Adipose tissue (tissue), 3 donors: ENCODE measurements at regions not wholly inside any gene's neighbourhood (a gene's known extent, or its start where the extent isn't known, plus 50 kb on each side); places are given as distances from the start of the nearest gene placed in this dataset.
"Not testable (repeated sequence)": the region's sequence is repeated elsewhere in the genome, so short reads cannot be mapped to it uniquely, and the experiment has no call there.

Experiments used
- H3K27ac ChIP-seq: one replicate; pipeline ENCODE4 v1.5.1; 2013; ENCODE audit warnings: low read depth, low read length
- WGBS, 3 donors: extraction: QIAGEN DNeasy Blood & Tissue Kit; methylation state at CpG; one replicate each; pipeline ENCODE4 v1.1.7; 2013; 5-methylcytosine and 5-hydroxymethylcytosine counted together
- donor health status: healthy with polysubstance abuse.
- donor health status: Bipolar disorder and iron deficiency.
- donor health status: healthy.

DNA sequence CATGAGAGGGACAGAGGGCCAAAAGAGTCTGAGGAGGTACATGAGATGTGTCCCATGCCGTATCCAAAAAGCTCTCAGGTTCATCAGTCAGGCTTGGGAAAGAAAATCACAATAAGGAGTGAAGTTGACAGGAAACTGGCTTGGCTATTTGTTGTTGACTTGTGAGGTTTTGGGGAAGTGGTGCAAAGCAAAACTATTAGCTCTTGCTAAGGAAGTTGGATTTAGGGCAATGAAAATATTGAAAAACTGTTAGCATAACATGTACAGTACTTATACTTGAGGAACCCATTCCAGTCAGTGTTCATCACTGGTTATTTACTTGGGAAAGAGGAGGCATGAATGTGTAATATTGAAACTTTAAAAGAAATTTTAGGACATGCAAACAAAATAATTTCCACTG lies 145.9 kb downstream of the DUSP6 start:
- WGBS, 3 donors: 70 to 96% (median 79%) methylated on average over 1 of the region's 1 CpG
- H3K27ac ChIP-seq: no peak overlapping the region

DNA sequence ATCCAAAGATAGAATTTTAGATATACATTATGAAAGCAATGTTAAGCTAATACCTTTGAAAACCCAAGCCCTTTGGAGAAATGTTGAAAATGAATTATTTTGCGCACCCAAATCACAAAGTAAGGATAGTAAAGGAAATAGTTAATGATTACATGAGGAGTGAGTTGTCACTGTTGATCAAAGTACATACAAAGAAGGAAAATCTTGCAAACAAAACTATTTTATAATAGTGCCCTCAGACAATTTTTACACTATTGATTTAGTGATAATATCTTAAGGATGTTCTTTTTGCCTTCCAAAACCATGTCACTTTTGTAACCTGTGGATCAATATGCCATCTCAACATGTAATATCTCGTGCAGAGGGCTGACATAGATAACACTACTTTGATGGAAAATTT lies 146.8 kb downstream of the DUSP6 start:
- H3K27ac ChIP-seq: no peak overlapping the region
- 86 to 100% (median 99%) methylated on average over 2 of the region's 2 CpGs for WGBS, 3 donors

DNA sequence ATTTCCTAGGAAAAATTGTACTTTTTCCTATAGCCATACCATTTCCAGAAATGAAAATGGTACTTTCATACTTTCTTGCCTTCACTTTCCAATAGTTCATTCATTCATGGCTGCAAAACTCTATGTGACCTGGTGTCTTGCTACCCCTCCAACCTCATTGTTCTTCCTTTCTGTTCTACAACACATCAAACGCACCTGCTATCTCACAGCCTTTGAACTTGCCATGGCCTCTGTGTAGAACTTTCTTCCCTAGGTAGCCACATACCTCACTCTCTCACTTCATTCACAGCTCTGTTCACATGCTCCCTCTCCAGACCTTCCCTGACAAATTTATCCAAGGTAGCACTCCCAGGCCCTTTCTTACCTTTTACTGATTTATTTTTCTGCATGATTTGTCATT lies 149.2 kb downstream of the DUSP6 start:
- WGBS, 3 donors: 70 to 94% (median 90%) methylated on average over 1 of the region's 1 CpG
- no peak overlapping the region for H3K27ac ChIP-seq

DNA sequence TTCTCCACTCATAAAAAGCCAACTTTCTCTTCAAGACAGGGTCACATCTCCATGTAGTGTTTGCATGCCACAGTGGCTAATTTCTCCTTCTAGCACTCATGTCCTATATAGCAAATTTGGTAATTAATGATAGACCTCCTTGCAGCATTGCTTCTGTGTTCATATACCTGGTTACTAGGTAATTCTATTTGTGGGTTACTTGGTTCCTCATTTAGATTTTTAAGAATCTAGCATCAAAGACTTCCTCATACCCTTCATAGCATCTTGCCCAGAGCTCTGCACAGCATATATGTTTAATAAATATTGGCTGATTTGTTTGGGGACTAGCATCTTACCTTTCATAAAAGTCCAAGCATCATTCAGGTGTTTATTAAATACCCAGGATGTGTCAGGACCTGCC lies 152.1 kb downstream of the DUSP6 start:
- H3K27ac ChIP-seq: no peak overlapping the region

DNA sequence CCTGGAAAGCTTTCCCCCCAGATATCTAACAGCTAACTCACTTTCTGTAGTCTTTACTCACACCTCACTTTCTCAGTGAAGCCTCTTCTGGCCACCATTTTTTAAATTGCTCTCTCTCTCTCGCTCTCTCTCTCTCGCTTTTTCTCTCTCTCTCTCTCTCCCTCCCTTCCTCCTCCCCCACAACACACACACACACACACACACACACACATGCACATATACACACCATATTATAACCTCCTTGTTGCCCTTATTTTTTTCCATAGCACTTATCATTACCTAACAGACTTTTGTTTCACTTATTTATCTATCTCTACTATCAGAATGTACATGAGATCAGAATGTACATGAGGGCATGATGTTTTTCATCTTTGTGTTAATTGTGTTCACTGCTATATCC lies 156.8 kb downstream of the DUSP6 start:
- 97 to 98% (median 98%) methylated on average over 2 of the region's 2 CpGs for WGBS, 3 donors
- no peak overlapping the region for H3K27ac ChIP-seq

DNA sequence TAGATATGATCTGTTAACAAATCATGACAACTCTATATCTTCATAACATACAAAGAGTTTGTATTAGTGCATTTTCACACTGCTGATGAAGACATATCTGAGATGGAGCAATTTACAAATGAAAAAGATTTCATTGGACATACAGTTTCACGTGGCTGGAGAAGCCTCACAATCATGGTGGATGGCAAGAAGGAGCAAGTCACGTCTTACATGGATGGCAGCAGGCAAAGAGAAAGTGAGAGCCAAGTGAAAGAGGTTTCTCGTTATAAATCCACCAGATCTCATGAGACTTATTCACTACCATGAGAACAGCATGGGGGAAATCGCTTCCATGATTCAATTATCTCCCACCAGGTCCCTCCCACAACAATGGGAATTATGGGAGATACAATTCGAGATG lies 157.6 kb downstream of the DUSP6 start:
- H3K27ac ChIP-seq: no peak overlapping the region
- WGBS, 3 donors: 92% methylated on average over 5 of the region's 5 CpGs

DNA sequence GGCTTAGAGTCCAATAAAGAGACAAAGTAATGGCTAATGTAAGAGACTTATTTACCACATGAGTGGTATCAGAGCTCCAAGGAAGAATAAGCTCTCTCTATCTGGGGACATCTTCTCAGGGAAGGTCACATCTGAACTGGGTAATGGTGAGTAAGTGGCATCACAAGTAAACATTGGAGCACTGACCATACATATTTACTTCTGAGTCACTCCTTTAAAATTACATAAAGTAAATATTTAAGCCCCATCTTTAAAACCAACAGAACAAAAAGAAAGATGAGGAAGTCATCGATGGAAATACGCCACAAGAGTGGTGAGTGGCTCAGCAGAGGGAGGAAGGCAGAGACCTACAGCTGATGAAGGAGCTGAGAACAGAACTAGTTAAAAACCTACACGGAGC lies 159.9 kb downstream of the DUSP6 start:
- H3K27ac ChIP-seq: no peak overlapping the region
- 84 to 87% (median 84%) methylated on average over 3 of the region's 3 CpGs for WGBS, 3 donors

DNA sequence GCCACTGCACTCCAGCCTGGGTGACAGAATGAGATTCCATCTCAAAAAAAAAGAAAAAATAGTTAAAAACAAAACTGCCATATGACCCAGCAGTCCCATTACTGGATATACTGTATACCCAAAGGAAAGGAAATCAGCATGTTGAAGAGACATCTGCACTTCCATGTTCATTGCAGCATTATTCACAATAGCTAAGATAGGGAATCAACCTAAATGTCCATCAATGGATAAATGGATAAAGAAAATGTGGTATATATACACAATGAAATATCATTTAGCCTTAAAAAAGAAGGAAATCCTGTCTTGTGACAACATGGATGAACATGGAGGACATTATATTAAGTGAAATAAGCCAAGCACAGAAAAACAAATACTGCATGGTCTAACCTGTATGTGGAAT lies 160.7 kb downstream of the DUSP6 start:
- H3K27ac ChIP-seq: not testable (repeated sequence)

DNA sequence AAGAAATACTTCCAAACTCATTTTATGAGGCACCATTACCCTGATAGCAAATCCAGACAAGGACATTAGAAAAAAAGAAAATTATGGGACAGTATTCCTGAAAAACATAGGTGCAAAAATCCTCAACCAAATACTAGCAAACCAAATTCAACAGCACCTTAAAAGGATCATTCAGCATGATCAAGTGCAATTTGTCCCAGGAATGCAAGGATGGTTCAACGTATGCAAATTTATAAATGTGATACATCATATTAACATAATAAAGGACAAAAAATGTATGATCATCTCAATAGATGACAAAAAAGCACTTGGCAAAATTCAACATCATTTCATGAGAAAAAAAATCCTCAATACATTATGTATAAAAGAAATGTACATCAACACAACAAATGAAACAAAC lies 162.9 kb downstream of the DUSP6 start:
- no peak overlapping the region for H3K27ac ChIP-seq
- 94 to 96% (median 94%) methylated on average over 1 of the region's 1 CpG for WGBS, 3 donors

DNA sequence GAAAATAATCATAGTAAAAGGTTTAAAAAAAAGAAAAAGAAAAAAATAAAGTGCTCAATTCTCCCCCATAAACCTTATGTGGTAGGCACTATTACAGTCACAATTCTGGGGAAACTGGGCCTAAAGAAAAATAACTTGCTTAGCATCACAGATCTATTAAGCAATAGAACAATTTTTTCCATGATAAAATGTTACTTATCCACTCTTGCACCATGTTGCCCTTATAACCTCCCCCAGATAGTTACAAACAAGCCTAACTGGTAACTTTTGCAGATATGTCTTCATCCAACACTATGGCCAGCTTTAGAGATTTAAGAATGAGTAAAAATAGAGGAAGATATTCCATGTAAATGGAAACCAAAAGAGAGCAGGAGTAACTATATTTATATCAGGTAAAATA lies 164.8 kb downstream of the DUSP6 start:
- H3K27ac ChIP-seq: no peak overlapping the region

DNA sequence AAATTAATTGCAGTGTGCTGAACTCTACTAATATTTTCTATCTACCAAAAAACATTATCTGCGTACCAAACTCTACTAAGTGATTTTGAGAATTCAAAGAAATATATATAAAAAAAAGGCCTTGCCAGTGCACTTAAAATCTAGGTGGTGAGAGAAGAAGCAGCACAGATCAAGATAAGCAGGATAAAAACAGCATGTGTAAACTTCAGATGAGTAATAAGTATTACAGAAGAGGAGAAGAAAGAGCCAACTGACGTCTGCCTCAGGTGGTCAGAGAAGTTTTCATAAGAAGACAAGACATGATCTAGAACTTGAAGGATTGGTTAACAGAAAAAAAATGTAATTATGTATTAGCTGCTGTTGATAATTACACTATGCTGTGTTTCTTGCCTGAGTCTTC lies 166.4 kb downstream of the DUSP6 start:
- WGBS, 3 donors: 81 to 93% (median 84%) methylated on average over 2 of the region's 2 CpGs
- no peak overlapping the region for H3K27ac ChIP-seq

DNA sequence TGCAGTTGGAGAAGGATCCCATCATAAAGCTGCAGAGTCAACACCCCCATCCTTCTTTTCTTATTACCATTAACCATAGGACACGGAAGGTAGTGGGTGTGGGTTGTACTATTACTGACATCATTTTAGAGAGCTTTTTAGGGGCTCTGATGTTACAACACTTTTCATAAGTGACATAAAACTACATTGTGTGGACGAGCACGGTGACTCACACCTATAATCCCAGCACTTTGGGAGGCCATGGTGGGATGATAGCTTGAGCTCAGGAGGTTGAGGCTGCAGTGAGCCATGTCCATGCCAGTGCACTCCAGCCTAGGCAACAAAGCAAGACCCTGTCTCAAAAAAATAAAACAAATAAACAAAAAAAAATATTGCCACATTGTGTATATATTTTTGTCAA lies 167.1 kb downstream of the DUSP6 start:
- H3K27ac ChIP-seq: no peak overlapping the region
- WGBS, 3 donors: 96 to 97% (median 97%) methylated on average over 3 of the region's 3 CpGs

DNA sequence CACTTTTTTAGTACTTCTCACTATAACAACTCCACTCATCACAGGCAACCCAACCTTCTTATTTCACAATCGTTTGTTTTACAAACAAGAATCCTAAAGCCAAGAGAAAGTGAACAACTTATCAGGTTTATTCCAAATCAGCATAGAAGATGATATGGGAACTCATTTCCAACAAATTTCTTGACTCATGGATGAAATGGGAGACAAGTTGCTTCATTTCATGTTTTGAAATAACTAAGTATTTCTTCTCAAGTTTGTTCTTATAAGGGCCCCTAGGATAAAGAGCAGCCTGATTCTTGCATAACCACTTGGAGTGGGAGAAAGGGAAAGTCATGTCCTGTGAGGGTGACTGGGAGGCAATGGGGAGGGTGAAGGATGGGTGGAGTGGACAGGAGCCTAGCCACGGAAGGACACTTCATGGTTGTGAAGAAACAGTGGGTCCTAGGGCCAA lies 168.3 kb downstream of the DUSP6 start:
- WGBS, 3 donors: 44 to 72% (median 49%) methylated on average over 2 of the region's 2 CpGs
- H3K27ac ChIP-seq: no peak overlapping the region

DNA sequence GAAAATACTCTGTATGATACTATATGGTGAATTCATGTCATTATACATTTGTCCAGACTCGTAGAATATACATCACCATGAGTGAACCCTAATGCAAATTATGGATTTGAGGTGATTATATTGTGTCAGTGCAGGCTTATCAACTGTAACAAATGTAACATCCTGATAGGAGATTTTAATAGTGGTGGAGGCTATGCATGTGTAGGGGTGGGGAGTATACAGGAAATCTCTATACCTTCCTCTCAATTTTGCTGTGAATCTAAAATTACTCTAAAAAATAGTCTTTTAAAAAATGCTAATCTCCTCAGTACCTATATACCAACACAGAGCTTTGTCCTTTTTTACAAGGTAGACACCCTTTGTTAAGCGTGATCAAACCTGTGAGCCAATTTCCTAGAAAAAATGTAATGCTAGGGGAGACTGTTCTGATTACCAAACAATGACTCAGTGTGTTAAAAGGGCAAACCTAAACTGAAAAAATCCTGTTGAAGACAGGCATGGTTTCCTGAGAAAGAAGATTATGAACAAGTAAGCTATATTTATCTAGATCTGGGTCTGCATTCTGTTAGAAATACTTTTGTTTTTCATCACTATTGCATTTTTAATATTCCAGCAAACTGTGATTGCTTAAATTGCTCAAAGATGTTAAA lies 170.9 kb downstream of the DUSP6 start:
- H3K27ac ChIP-seq: no peak overlapping the region
- 61 to 87% (median 62%) methylated on average over 2 of the region's 2 CpGs for WGBS, 3 donors

DNA sequence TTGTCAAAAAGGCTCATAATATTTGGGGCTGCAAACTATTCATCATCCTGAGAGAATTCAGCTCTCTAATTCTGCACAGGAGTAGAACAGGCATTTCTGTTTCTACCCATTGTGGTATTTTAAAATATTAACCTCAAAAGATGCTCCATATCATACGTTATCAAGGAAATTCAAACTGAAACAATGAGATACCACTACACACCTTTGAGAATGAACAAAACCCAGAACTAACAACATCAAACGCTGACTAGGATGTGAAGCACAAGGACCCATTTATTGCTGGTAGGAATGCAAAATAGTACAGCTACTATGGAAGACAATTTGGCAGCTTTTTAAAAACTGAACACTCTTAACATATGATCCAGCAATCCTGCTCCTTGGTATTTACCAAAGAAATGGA lies 171.8 kb downstream of the DUSP6 start:
- H3K27ac ChIP-seq: no peak overlapping the region
- 51 to 75% (median 65%) methylated on average over 2 of the region's 2 CpGs for WGBS, 3 donors

DNA sequence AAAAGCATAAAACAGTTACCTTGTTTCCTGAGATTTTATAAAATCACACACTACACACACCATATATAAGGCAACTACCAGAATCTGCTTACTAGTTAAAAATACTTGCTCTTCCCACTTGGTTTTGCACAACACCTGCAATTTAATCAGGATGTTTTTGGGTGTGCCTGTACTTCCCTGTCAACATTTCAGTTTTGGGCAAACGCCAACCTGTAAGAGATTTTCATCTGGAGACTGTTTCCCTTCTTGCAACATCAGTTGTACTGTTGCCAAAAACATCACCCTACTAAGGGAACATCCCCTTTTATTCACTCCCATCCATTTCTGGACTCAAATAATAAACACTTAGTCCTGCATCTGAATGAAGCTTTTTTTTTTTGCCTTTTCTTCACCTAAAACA lies 172.3 kb downstream of the DUSP6 start:
- H3K27ac ChIP-seq: no peak overlapping the region
- 0 to 37% (median 5%) methylated on average over 1 of the region's 1 CpG for WGBS, 3 donors

DNA sequence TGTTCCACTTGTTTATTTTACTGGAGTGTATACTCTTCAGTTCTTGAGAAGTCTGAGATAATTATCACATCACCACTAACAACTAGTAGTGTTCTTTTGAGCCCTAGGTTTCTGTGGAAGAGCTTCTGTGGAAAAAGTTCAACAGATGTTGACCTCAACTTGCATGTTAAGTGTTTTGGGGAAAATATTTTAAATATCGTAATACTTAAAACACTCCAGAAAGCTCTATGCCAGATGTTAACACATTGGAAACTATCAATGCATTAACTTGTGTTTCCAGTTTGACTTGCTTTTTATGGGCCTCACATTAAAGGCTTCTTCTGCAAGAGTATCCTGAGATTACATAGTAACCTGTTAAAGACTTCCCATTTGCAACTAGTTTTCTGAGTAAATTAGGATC lies 173.1 kb downstream of the DUSP6 start:
- H3K27ac ChIP-seq: no peak overlapping the region
- 55 to 85% (median 72%) methylated on average over 1 of the region's 1 CpG for WGBS, 3 donors

DNA sequence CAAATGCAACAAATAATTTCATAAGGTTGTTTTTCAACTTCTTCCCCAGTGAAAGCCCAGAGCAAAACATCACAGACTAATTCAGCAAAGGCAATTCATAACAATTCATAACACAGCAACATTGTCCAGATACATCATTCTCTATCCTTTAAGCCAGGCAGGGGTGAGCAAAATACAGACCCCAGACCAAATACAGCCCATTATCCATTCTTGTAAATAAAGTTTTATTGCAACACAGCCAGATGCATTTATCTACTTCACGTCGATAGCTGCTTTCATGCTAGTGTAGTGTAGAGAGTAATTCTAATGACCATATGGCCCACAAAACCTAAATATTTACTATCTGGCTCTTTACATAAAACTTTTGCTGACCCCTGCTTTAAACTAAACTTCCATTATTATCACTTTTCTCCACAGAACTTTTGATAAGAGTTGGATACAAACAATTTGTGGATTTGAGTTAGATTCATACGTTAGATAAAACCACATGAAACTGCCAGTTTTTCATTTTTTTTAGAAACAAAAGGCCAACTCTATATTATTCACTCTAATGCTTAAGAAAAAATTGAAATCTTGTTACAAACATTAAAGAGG lies 174.4 kb downstream of the DUSP6 start:
- no peak overlapping the region for H3K27ac ChIP-seq

DNA sequence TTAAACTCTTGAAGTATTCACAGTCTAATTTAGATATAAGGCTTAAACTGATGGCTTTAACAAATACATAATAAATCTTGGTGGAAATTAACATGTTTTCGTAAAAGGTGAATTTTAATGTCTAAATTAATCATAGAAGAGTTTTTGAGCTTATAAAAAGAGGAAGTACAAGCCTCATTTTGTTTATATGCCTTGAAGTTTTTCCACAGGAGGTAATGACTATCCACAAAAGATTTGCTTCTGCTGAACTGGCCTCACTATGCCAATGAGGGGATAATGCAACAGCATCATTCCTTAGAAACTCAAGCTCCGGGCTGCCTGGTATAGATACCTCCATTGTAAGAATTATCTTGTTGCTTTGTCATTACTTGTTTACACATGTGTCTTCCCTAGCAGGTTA lies 175.6 kb downstream of the DUSP6 start:
- WGBS, 3 donors: 69 to 85% (median 85%) methylated on average over 2 of the region's 2 CpGs
- H3K27ac ChIP-seq: no peak overlapping the region

More for the DNA sequence above, 174.4 kb downstream of the DUSP6 start:
- WGBS, 3 donors: 87 to 91% (median 89%) methylated on average over 3 of the region's 3 CpGs

DNA sequence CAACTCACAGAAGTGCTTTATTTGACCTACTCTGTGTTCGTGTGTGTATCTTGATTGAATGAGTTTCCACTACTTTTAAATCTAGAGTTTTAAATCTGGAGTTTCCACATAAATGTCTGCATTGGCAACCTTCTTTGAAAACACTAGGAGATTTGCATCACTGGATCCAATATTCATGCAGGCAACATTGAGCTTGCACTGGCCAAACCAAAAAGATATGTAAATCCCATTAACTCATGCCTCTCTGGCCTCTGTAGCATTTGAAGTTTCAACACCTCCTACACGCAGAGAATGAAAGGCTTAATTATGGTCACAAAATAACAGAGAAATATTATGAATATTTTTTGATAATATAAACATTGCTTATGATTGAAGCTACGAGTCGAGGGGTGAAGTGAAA lies 178.6 kb downstream of the DUSP6 start:
- 87 to 91% (median 90%) methylated on average over 4 of the region's 4 CpGs for WGBS, 3 donors
- no peak overlapping the region for H3K27ac ChIP-seq

DNA sequence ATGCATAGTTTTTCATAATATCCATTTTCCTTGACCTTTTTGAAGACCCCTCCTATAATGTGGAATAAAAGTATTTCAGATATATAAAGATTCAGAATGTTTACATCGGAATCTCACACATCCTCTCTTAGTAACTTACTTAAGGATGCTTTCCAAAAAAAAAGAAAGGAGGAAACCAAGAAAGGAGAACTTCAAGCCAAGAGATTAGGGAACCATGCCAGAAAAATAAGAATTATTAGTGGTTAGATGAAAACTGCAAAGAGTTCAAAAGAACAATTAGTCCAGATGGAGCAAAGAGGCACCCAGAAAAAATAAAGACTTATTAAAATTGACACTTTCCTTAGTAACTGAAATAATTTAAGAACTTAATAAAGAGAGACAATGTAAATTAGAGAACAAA lies 179.2 kb downstream of the DUSP6 start:
- 8 to 60% (median 9%) methylated on average over 1 of the region's 1 CpG for WGBS, 3 donors
- no peak overlapping the region for H3K27ac ChIP-seq
